HG03432 (cell line): ENCODE measurements at regions not wholly inside any gene's neighbourhood (a gene's known extent, or its start where the extent isn't known, plus 50 kb on each side); places are given as distances from the start of the nearest gene placed in this dataset.
"Not testable (repeated sequence)": the region's sequence is repeated elsewhere in the genome, so short reads cannot be mapped to it uniquely, and the experiment has no call there.

Experiments
- ATAC-seq: cut with Tn5 transposase; IDR thresholded peaks from one replicate; pipeline ENCODE4 v1.9.1; 2021; ENCODE audit warnings: mild to moderate bottlenecking, moderate library complexity; ENCODE audit not compliant: unreplicated experiment

- no peak for ATAC-seq
Measured at GRCh38 chr2:406231-406630, 118.3 kb upstream of the ALKAL2 start.

GRCh38 chr2:404581-404980 is 116.7 kb upstream of the ALKAL2 start:
- no peak for ATAC-seq

GRCh38 chr2:403682-404081 is 115.8 kb upstream of the ALKAL2 start:
- no peak for ATAC-seq

- no peak for ATAC-seq
Measured at GRCh38 chr2:402721-403120, 114.8 kb upstream of the ALKAL2 start.

GRCh38 chr2:402206-402605 is 114.3 kb upstream of the ALKAL2 start:
- no peak for ATAC-seq

- no peak for ATAC-seq
Measured at GRCh38 chr2:401019-401679, 113.3 kb upstream of the ALKAL2 start.

GRCh38 chr2:397926-398325 is 110.0 kb upstream of the ALKAL2 start:
- no peak for ATAC-seq

- ATAC-seq, result no peak
Measured at GRCh38 chr2:397521-397920, 109.6 kb upstream of the ALKAL2 start.

- ATAC-seq, result no peak
Measured at GRCh38 chr2:396903-397302, 109.0 kb upstream of the ALKAL2 start.

GRCh38 chr2:395886-396285 is 108.0 kb upstream of the ALKAL2 start:
- no peak for ATAC-seq

- ATAC-seq, result peak; percentile 62
Measured at GRCh38 chr2:393711-394696, 106.1 kb upstream of the ALKAL2 start.

- no peak for ATAC-seq
Measured at GRCh38 chr2:392926-393280, 105.0 kb upstream of the ALKAL2 start.

GRCh38 chr2:392181-392925 is 104.5 kb upstream of the ALKAL2 start:
- ATAC-seq, result no peak

- no peak for ATAC-seq
Measured at GRCh38 chr2:391696-392095, 103.8 kb upstream of the ALKAL2 start.

- no peak for ATAC-seq
Measured at GRCh38 chr2:390959-391358, 103.1 kb upstream of the ALKAL2 start.

GRCh38 chr2:389985-390384 is 102.1 kb upstream of the ALKAL2 start:
- ATAC-seq, result not testable (repeated sequence)

GRCh38 chr2:388752-389151 is 100.9 kb upstream of the ALKAL2 start:
- ATAC-seq, result not testable (repeated sequence)

- no peak for ATAC-seq
Measured at GRCh38 chr2:387980-388421, 100.1 kb upstream of the ALKAL2 start.

- no peak for ATAC-seq
Measured at GRCh38 chr2:386406-387103, 98.7 kb upstream of the ALKAL2 start.

- ATAC-seq, result no peak
Measured at GRCh38 chr2:385785-386184, 97.9 kb upstream of the ALKAL2 start.

- no peak for ATAC-seq
Measured at GRCh38 chr2:385061-385460, 97.2 kb upstream of the ALKAL2 start.
